HepG2 (cell line): ENCODE measurements at regions not wholly inside any gene's neighbourhood (a gene's known extent, or its start where the extent isn't known, plus 50 kb on each side); places are given as distances from the start of the nearest gene placed in this dataset.
"Not testable (repeated sequence)": the region's sequence is repeated elsewhere in the genome, so short reads cannot be mapped to it uniquely, and the experiment has no call there.

Source experiments
- ATAC-seq: fragments of 200-7000 bp; cut with Tn5 transposase; 3 replicates; pipeline ENCODE4 v1.9.1; 2020; ENCODE audit warnings: mild to moderate bottlenecking, moderate library complexity
- BruUV-seq: library from RNA; stranded (reverse); fragments of 400-500 nt; replicated peaks from 2 replicates; lab custom pipeline; 2021; lab: Mats Ljungman, UMichigan
- CTCF ChIA-PET: fragments of 300-600 bp; formaldehyde crosslinking; extraction: SDS; loops from one replicate; lab custom pipeline; 2021; ENCODE audit warnings: low total read pairs, inconsistent platforms, low intra/inter-chr PET ratio; lab: Yijun Ruan, JAX
- POLR2A ChIA-PET: fragments of 350-600 bp; sonication (Branson Sonifier 250); formaldehyde crosslinking; loops from one replicate; lab custom pipeline; 2020; ENCODE audit warnings: antibody characterized with exemption, inconsistent platforms; lab: Yijun Ruan, JAX
- DNase-seq: peaks from one replicate; pipeline ENCODE4 v3.0.0-alpha.2; 2015; ENCODE audit warnings: low spot score
- FAIRE-seq: peaks from 3 replicates; lab custom pipeline; 2011; peaks lifted over from hg19 to GRCh38; lab: Jason Lieb, UNC
- H2AFZ ChIP-seq: one replicate; pipeline ENCODE4 v1.6.1; 2011; ENCODE audit warnings: low read length, inconsistent platforms
- H3K27ac ChIP-seq: fragments of 300-600 bp; 3 replicates; pipeline ENCODE4 v1.8.0; 2011; ENCODE audit warnings: mixed run types, mild to moderate bottlenecking, mixed read lengths, low read length, inconsistent platforms; ENCODE audit not compliant: insufficient read depth; ENCODE audit errors: extremely low read length
- H3K27me3 ChIP-seq, 2 experiments: fragments of 200-600 bp in 1 of 2; 2 replicates in 1 of 2; 3 replicates in 1 of 2; pipeline versions ENCODE4 v1.6.0 to v1.8.0; 2011; ENCODE audit warnings: low read length in 2 of 2, mild to moderate bottlenecking in 2 of 2, moderate library complexity in 2 of 2, inconsistent platforms in 1 of 2; ENCODE audit not compliant: insufficient read depth in 2 of 2, control insufficient read depth in 1 of 2
- H3K36me3 ChIP-seq, 2 experiments: fragments of 200-600 bp in 1 of 2; replicated peaks in 1 of 2; 2 replicates in 1 of 2; 3 replicates in 1 of 2; pipeline versions ENCODE4 v1.5.1 to v1.8.0; 2011; ENCODE audit warnings: low read length in 2 of 2, inconsistent platforms in 1 of 2; ENCODE audit not compliant: insufficient read depth in 2 of 2, control insufficient read depth in 1 of 2
- H3K4me1 ChIP-seq: 2 replicates; pipeline ENCODE4 v1.5.1; 2012; ENCODE audit warnings: low read length, inconsistent platforms; ENCODE audit not compliant: insufficient read depth
- H3K4me2 ChIP-seq: 2 replicates; pipeline ENCODE4 v1.6.0; 2011; ENCODE audit warnings: low read depth, low read length, inconsistent platforms
- H3K4me3 ChIP-seq, 3 experiments: fragments of 200-600 bp in 1 of 3; sonication (generic), shearing (Covaris generic) in 1 of 3; replicated peaks in 1 of 3; 2 replicates each; pipeline ENCODE4 v1.5.1; 2011 to 2016; ENCODE audit warnings: low read length in 3 of 3, inconsistent platforms in 2 of 3, low read depth in 2 of 3, mild to moderate bottlenecking in 2 of 3, control low read depth in 1 of 3, mixed read lengths in 1 of 3; ENCODE audit not compliant: insufficient read depth in 1 of 3
- H3K79me2 ChIP-seq: one replicate; pipeline ENCODE4 v1.6.1; 2011; ENCODE audit warnings: low read length, inconsistent platforms; ENCODE audit not compliant: insufficient read depth
- H3K9ac ChIP-seq: 2 replicates; pipeline ENCODE4 v1.6.0; 2011; ENCODE audit warnings: mild to moderate bottlenecking, low read depth, low read length, inconsistent platforms; ENCODE audit not compliant: insufficient read depth
- H3K9me3 ChIP-seq: 2 replicates; pipeline ENCODE4 v1.5.1; 2012; ENCODE audit warnings: mild to moderate bottlenecking, low read length
- H4K20me1 ChIP-seq: 2 replicates; pipeline ENCODE4 v1.6.0; 2011; ENCODE audit warnings: inconsistent platforms, mild to moderate bottlenecking, low read length, moderate library complexity; ENCODE audit not compliant: insufficient read depth
- CEBPB ChIP-seq: IDR thresholded peaks from 2 replicates; pipeline ENCODE4 v1.6.1; 2011; ENCODE audit warnings: low read depth, low read length, improper control_type of control experiment, borderline replicate concordance
- TRIM22 ChIP-seq: fragments of 450-650 bp; IDR thresholded peaks from 2 replicates; pipeline ENCODE4 v1.6.1; 2017
- WGBS: methylation state at CpG from one replicate; pipeline ENCODE4 v1.1.6; 2017; ENCODE audit warnings: low lambda C conversion rate; 5-methylcytosine and 5-hydroxymethylcytosine counted together
- in situ Hi-C: cut with HindIII; loops from 2 replicates; pipeline ENCODE4 v1.10.0; 2017; ENCODE audit warnings: low pct_unique_long_range_greater_than_20kb; ENCODE audit not compliant: extremely low pct_ligation_motif_present
- intact Hi-C: fragments of 100-400 bp; cut with micrococcal nuclease; formaldehyde crosslinking; loops from one replicate; pipeline ENCODE4 v1.10.0; 2022; ENCODE audit not compliant: unreplicated experiment

GRCh38 chr22:11062534-11062933 is 4465.5 kb upstream of the OR11H1 start:
- H3K36me3 ChIP-seq, FAIRE-seq, ATAC-seq, DNase-seq, POLR2A ChIA-PET, in situ Hi-C loops, H3K27ac ChIP-seq, BruUV-seq, CTCF ChIA-PET, H4K20me1 ChIP-seq, H3K79me2 ChIP-seq, H3K4me3 ChIP-seq, H3K27me3 ChIP-seq, H2AFZ ChIP-seq, intact Hi-C loops, H3K4me2 ChIP-seq, H3K4me1 ChIP-seq, H3K9ac ChIP-seq: not testable (repeated sequence)
- TF ChIP-seq TRIM22: peak; percentile 29; the same call in 1 of the 2 replicates
- 0% methylated on average over 2 of the region's 3 CpGs for whole genome bisulfite sequencing
- peaks cover 85% of the 10 kb centered on the region for H3K9me3 ChIP-seq

DNA sequence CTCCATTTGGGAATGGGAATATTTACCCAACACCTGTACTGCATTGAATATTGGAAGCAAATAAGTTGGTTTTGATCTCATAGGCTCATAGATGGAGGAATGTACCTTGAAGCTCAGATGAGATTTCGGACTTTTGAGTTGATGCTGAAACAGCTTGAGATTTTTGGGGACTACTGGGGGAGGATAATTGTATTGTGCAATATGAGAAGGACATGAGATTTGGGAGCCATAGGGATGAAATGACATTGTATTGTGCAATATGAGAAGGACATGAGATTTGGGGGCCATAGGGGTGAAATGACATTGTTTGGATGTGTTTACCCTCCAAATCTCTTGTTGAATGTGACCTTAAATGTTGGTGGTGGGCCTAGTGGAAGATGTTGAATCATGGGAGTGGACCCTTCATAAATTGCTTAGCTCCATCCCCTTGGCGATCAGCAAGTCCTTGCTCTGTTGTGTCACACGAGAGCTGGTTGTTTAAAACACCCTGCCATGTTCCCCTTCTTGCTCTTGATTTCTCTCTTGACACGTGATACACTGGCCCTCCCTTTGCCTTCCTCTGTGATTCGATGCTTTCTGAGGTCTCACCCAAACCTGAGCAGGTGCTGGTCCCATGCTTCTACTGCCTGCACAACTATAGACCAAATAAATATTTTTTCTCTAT is 4464.8 kb upstream of the OR11H1 start:
- H3K4me1 ChIP-seq, in situ Hi-C loops, DNase-seq, H4K20me1 ChIP-seq, H3K4me2 ChIP-seq, ATAC-seq, H3K27ac ChIP-seq, H3K27me3 ChIP-seq, H3K4me3 ChIP-seq, H3K79me2 ChIP-seq, H2AFZ ChIP-seq, FAIRE-seq, POLR2A ChIA-PET: not testable (repeated sequence)
- 2% methylated on average over 5 of the region's 5 CpGs for WGBS
- H3K9me3 ChIP-seq: peaks cover 87% of the 10 kb centered on the region
- TF ChIP-seq CEBPB: peak; percentile 71
- TF ChIP-seq, all 625 proteins: peak for 1; not testable (repeated sequence) for 624
- H3K9ac ChIP-seq, intact Hi-C loops, H3K36me3 ChIP-seq, BruUV-seq, CTCF ChIA-PET: not testable (repeated sequence)

- in situ Hi-C loops, H3K4me3 ChIP-seq, H3K79me2 ChIP-seq, BruUV-seq, H4K20me1 ChIP-seq, H2AFZ ChIP-seq, H3K4me1 ChIP-seq, H3K27me3 ChIP-seq, intact Hi-C loops, POLR2A ChIA-PET, ATAC-seq, H3K9ac ChIP-seq, H3K36me3 ChIP-seq, CTCF ChIA-PET, FAIRE-seq, H3K4me2 ChIP-seq, H3K27ac ChIP-seq, DNase-seq: not testable (repeated sequence)
- 44% methylated on average over 6 of the region's 6 CpGs for WGBS
- peaks cover 80% of the 10 kb centered on the region for H3K9me3 ChIP-seq
These were observed 4462.8 kb upstream of the OR11H1 start for GRCh38 chr22:11065210-11065609.

DNA sequence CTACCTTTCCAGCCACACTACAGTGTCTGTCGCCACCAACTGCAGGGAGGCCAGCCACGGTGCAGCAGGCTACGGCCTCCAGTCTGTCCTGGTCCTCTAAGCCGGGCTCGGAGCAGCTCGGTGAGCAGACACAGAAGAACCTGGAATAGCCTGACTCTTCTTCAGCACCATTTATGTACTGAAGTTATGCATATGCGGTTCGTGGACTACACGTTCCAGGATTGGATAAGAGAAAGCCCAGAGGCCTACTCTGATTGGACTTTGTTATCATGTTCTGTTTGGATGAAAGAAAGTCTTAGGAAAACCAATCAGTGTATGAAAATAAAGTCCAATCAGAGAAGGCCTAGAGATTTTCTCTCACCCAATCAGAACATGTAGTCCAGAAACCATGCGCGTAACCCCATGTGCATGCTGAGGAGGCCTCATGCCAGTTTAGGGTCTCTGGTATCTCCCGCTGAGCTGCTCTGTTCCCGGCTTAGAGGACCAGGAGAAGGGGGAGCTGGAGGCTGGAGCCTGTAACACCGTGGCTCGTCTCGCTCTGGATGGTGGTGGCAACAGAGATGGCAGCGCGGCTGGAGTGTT is 4462.0 kb upstream of the OR11H1 start:
- H3K27me3 ChIP-seq, H3K4me2 ChIP-seq, BruUV-seq, intact Hi-C loops, in situ Hi-C loops, CTCF ChIA-PET, H4K20me1 ChIP-seq, H3K79me2 ChIP-seq, H3K4me1 ChIP-seq, H2AFZ ChIP-seq, POLR2A ChIA-PET, DNase-seq, H3K36me3 ChIP-seq, H3K4me3 ChIP-seq, H3K9ac ChIP-seq, ATAC-seq, H3K27ac ChIP-seq, FAIRE-seq: not testable (repeated sequence)
- 37% methylated on average over 18 of the region's 18 CpGs for WGBS
- peaks cover 73% of the 10 kb centered on the region for H3K9me3 ChIP-seq
